ENCODE measurements at regions not wholly inside any gene's neighbourhood (a gene's known extent, or its start where the extent isn't known, plus 50 kb on each side); places are given as distances from the start of the nearest gene placed in this dataset.

DNA sequence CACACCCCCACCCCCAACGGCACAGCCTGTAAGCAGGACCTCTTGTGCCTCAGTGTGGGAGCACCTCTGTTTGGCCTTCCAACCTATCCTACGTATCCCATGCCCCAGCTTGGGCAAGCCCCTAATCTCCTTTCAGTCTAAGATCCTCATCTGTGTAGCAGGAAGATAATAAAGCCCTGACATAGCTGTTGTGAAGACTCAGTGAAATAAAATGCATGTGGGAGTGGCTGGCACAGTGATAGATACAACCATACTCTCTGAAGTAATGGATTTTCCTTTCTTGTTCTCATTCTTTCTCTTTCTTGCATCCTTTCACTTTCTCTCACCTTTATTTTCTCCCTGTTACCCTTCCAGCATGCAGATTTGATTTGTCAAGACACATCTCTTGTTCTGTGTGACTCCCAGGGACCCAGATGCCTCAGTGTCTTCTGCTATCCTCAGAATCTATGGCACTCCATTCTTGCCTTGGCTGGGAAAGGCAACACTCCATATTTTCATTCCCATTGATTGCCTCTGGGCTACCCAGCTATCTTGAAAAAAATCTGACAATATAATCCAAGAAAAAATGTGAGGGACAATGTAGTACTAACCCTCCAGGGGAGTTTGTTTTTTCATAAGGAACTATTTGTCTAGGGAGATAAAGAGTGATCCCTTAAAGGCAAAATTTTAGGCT, 207.2 kb upstream of the SETBP1 start:
- DNase-seq, result no peak

DNA sequence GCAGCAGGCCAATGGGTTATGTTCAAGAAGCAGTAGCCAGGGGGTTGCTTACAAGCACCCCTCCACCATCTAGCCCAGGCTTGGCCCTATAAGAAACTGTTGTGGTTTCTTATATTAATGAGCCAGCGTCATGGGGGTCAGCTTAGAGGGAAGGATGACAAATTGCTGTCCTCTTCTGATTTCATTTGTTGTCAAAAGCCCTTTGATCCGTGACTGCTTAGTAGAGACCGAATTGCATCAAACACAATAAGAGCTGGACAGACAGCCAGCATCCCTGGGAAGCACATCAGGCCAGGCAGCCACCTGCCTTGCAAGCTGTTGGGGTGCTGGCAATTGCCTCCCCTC, 206.6 kb upstream of the SETBP1 start:
- no peak for DNase-seq

DNA sequence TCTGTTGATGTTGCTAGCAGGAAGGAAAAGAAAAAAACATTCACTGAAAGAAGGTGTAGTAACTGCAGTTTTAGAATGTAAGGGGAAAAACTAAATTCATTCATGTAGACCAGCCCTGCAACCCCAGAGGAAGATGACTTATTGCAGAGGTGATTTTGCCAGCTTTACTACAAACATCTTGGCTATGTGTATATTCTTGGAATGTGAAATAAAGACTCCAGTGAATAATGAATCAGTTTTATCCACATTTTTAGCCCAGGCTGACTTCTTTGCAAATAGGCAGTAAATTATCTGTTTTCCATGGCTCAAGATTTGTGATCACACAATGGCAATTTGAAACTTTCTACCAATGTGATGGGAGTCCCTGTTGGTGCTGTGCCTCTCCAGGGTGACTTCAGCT, 206.1 kb upstream of the SETBP1 start:
- DNase-seq, result no peak

DNA sequence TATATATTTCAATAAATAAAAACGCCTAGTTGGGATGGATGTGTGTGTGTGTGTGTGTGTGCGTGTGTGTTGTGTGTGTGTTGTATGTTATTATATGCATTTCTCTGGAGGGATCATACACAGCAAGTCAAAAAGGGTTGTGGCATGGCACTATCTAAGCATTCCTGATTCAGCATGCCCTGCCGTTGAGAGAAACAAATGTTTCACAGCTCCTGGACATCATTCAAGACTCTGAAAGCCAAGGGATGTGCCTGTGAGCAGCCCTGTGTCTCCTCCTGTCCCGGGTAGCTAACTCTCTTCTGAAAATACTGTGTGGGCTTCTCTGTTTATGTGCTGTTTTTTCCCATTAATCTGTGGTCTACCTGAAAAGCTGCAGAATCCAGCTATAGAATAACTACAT, 197.9 kb upstream of the SETBP1 start:
- no peak for DNase-seq

DNA sequence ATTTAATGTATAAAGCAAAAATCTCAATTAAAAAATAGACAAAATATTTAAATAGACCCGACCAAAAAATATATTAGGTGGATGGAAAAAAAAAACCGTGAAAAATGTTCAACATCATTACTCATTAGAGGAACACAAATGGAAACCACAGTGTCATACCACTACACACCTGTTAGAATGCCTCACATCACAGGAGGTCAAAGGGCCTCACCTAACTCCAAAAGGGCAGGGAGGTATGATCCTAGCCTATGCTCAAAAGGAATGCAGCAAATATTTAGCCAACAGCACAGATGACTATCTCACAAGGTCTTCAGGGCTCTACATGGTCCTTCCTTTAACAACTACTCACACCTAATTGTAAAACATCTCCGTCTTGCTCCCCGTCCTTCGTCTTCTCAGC, 185.5 kb upstream of the SETBP1 start:
- DNase-seq, result no peak

DNA sequence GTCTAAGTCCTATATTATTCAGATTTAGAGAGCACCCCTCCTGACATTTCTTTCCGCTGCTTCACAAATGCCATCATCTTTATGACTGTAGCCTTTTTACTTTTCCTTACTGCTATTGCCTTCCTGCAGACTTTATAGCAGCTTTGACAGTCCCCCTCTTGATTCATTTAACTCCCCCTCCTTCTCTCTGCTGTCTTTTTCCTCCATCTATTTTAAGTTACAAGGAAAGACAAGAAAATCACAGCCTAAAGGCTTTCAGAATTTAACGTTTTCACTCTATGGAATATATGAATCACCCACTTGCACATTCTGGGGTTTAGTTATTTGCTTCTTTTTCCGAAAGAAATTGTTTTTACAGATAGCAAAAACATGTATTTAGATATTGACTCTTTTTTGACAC, 183.4 kb upstream of the SETBP1 start:
- no peak for DNase-seq

DNA sequence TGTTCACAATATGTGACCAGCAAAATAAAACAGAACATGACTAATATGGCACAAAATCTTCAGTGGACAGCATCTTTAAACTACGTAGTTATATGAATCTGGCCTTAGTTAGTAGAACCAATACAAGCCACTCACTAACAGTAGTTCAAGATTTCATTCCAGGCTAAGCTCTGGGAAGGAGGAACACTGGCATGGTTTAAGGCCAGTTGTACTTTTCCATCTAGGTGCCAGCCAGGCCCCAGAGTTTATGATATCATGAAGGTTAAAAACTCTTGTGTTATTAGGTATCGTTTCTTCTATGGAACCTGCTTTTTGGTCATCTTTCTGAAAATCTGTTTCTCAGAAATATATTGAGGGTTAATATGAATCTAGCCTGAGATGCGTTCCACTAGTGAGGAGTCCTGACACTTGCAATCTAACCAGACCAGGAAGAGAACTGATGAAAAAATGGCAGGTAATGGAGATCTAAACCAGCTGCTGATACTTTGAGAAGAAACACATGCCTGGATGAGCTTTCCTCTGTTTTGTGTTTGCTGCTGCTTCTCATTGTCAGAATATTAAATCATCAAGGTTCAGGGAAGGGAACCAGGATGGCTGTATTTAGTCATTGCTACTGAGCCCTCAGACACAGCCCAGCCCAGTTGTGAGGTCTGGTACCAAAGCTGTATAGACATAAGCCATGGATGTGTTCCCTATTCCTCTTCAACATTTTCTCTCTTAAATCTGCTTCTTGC, 182.8 kb upstream of the SETBP1 start:
- DNase-seq, result no peak

DNA sequence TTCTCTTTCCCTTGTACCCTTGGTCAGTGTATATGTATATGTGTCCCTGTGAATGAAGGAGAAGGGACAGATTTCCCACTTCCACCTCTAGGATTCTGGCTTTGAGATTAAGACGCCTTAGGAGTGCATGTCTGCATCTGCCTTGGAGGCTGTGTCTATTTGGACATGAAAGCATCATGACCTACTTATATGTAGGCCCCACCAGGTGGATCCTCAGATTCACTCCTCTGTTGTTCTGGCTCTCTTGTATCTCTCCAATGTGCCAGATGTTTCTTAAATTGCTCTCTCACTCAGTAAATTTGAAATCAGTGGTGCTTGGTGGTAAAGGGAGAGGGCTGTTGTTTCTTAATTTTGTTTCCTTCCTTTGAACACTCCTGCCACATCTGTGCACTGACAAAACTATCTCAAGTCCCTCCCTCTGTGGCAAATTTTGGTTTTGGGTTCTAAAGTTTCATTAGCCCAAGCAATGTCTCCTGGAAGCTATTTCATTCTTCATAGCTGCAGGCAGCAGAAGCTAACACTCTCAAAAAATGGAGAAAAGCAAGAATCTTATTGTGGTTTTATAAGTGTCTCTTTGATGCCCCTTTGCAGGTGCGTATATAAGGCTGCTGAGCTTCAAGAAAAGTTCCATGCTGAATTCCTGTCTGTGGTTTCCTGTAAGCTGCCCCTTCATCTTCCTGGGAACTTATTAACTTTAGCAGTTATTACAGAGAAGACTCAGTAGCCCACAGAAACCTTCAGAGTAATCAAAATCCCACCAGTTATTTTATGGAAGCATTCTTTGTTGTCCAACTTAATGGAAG, 179.7 kb upstream of the SETBP1 start:
- DNase-seq, result no peak

DNA sequence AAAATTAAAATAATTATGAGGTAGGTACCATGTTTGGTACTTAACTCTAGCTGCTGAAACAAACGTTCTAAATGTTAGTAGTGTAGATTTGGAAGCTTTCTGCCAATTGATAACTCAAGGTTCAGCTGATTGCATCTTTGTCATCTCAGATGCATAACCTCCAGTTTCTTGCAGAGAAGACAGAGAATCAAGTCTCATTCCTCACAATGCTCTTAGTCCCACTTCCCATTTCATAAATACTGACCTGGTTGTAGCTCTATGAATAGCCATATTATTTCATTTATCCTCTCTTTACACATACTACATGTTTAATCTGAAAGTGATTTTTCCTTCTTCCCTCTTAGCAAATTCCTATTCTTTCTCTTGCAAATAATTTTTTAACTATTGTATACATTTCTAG, 178.5 kb upstream of the SETBP1 start:
- DNase-seq, result no peak

DNA sequence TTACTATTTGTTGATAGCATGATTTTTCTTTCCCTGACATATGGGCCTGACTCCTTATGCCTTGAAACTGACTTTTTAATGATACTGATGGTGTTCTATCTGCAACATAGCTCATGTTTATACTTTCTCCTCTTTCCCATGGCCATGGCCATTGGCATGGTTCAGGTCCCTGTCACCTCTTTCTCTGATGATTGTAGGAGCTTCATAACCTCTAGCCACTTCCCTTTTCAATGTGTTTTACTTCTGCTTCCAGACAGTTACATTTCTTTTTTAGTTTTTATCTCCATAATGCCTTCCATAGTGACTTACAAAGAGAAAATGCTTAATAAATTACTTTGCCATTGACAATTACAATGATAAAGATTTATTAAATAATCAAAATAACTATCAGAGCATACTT, 177.9 kb upstream of the SETBP1 start:
- peak; percentile 15 to 29 for DNase-seq

DNA sequence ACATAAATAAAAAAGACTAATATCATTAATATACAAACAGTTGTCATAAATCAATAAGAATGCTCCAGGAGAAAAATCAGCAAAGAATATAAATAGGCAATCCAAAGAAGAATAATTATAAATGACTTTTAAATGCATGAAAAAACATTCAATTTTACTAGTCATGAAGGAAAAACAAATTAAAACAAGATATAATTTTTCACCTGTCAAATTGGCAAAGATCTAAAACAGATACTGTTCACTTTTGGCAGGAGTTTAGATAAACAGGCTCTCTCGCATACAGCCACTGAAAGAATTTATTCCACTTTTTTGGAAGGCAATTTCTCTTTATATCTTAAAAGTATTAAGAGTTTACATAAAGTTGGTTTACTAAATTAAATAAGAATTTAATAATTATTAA, 176.8 kb upstream of the SETBP1 start:
- no peak for DNase-seq

DNA sequence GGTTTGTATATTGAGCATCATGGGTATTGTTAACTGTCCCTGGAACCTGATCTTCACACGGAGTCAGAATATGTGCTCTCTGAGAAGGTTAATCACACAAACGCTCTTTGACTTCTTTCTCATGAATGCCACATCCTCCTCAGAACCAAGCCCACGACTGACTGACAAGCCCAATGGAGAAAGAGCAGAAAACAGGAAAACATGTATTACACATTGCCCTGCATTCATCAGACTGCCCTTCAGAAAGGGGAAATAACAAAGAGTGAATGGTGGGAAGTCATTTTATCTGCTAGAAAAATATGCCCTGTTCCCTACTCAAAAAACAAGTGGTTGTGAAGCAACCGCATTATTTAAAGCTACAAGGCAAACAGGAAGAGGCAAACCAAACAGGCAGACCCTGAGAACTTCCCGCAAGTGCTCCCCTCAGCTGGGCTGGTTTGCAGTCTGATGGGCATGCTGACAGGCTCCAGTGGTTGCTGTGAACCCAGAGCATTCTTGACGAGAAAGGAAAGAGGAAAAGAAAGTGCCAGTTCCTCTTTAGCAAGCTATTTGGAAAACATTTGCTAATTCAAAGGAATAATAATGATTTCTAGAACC, 172.9 kb upstream of the SETBP1 start:
- DNase-seq, result peak; percentile 77 to 85

DNA sequence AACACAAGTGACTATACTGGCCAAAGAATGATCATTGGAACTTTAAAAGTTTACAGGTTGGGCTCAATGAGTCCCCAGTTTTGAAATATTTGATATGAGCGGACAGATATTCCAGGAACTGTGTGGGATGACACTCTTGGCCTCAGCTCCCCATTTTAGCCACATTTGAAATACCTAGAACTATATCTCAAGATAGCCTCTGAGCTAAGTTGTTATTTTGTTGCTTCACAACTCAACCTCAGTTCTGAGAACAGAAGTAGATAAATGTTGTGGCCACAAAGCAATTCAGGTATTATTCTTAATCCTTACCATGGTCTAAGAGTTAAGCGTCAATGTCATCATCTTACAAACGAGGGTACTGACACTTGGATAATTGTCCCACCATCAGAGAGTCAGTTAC, 172.2 kb upstream of the SETBP1 start:
- no peak for DNase-seq

DNA sequence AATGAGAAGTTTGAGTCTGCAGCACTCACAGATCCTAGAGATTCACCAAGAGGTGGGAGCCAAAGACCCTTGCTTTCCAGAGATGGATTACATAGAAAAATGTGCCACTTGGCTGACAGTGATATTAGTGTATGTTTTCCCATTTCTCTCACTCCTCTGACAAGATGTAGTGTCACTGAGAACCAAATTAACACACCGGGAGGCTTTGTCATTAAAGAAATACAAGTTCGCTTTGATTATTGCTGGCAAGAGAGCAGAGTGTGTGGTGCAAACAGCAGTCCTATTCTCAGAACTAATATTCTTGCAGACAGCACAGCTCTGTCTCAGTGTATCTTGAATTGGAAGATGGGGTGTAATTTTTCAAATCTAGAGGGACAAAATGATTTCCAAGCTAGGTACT, 171.6 kb upstream of the SETBP1 start:
- DNase-seq, result no peak

DNA sequence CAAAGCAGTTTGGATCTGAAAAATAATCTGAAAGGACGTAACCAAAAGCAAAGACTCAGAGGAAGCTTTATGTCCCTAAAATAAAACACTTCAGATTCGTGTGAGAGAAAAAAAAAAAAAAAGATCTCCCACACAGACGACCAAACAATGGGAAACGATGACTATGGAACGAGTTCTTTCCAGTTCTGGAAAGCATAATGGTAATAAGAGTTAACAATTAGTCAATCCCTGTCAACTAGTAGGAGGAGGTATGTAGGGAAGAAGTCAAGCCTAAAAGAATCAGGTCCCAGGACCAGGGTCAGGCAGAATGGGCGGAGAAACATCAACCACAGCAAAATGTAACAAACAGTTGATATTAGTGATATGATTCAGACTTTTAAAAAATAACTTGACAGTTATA, 170.3 kb upstream of the SETBP1 start:
- DNase-seq, result no peak

DNA sequence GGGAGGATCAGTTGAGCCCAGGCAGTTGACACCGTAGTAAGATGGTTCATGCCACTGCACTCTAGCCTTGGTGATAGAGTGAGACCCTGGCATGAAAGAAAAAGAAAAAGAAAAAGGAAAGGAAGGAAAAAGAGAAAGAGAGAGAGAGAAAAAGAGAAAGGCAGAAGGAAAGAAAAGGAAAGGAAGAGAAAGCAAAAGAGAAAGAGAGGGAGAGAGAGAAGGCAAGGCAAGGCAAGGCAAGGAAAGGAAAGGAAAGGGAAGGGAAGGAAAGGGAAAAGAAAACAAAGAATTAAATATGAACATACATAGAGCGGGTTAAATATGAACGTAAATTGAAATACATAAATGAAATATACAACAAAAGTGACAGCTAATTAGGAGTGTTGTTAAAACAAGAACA, 167.5 kb upstream of the SETBP1 start:
- DNase-seq, result no peak

DNA sequence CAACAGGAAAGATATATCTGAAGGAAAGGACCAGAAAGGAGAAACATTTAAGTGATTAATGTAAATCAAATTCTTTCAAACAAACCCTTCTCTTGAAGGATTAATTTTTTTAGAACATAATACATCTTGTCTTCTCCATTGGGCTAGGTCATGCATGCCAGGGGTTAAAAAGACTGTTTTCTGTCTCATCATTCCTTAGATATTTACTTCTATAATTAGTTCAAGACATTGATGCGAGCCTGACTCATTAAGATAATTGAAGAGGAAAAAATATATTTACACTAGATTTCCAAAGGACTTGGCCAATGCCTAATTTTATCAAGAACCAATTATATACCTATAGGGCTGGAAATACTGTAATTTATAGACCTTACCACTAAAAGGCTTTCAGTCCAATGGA, 166.6 kb upstream of the SETBP1 start:
- DNase-seq, result no peak

DNA sequence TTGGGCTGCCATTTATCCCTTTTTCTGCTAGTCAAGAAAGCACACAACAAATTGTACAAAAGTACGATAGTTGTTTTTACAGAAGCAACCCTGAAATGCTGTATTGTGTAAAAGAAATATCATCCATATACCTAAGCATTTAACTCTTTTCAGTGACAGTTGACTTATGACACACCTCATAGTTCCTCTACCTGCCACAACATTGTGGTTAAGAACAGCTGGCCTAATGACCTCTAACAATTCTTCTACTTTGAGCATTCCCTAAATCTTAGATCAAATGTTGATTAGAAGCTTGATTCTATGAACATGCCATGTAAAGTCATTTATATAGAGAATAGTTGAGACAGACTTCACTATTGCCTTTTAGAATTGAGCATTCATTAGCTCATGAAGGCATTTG, 165.9 kb upstream of the SETBP1 start:
- no peak for DNase-seq

DNA sequence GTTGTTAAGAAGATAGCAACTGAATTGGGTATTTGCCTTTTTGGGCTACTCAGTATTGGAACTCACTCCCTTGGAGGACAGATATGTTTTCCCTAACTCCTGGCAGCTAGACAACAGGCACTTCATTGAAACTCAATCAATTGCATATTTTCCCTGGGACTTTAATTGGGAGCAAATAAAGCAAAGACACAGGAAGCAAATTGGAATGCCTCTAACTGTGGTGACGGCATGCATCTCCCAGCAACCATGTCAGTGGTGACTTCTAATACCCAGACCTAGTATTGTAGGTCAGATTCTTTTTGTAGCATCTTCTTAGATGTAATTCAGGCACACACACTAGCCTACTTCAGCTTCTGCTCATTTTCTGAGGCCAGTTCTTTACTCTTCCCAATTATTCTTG, 164.2 kb upstream of the SETBP1 start:
- no peak for DNase-seq

DNA sequence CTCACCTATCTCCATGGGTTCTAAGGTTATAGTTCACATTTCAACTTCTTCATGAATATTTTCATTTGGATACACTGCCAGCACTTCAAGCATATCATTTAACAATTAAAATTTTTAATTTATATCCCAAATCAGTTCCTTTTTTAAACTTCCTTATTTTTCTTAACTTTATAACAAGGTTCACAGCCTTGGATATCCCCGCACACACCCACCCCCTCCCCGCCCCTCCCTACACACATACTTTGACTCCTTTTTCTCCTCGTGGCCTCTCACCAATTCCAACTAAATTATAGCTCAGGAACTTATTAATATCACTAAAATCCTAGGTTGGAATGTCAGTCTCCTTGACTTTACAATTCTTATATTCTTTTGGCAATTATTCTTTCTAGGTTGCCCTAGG, 163.6 kb upstream of the SETBP1 start:
- no peak for DNase-seq

DNA sequence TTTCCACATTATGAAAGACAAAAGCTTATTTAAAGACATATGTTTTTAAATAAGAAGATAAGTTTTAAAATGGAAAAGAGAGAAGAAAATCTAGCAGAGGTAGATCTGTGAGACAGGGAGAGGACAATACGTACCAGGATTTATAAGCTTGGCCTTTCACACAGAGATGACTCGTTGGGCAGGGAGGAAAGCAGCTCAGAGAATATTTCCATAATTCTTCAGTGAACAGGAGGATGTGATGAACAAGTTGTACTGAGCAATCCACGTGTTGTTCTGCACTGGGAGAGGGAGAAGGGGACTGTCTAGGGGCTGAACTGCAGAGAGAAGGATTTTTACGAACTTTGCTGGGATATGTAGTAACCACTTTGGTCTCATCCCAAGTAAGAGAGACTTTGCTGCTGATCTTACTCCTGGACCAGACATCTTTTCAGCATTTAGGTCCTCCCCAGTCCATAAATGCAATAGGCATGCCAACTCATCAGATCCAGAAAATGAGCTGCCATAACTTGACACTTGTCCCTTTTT, 162.5 kb upstream of the SETBP1 start:
- no peak for DNase-seq

DNA sequence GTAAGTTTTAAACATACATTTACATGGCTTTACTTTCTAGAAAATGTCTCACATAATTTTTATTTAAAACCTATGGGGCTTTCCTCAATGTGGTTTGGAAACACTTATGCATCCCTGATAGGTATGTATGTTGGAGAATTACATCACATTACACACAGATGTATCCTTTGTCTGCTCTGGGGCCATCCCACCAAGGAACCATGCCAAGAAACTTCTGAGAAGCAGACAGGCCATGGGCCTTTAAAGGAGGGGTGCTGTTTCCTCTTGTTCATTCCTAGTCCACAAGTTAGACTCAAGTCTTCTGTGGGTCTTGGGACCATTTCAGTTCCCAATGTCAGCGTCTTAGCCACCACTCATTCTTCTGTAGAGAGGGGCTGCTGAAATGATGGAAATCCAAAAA, 162.0 kb upstream of the SETBP1 start:
- DNase-seq, result no peak

DNA sequence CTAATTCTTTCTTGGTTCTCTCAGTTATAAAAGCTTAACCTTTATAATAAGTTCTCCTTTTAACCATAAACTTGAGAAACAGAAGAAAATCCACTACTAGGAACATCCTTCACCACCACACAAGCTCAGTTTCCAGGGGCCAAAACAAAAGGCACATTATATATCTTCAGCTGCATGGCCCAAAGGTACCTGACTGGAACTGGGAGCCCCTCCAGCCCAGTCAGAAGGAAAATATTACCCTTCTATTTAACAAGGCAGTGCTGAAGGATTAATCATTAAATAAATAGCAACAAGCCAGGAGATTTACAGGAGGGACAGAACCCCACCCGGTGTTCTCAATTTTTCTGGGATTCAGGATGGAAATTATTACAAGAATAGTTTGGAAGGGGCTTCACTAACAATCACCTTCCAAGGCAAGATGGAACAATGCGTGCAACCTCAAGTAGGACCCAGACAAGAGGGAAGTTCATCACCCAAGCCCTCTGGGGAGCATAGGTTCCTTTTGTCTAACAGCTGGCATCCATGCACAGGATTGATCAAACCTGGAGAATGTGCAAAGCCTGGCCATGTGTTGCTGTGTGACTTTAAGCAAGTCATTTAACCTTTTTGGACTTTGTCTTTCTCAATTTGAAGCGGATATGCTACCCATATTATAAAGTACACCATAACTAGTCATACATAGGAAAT, 159.6 kb upstream of the SETBP1 start:
- DNase-seq, result no peak

Measured in inflammatory macrophage treated with lipopolysaccharide for 1 hour (primary cell).